ENCODE measurements at regions not wholly inside any gene's neighbourhood (a gene's known extent, or its start where the extent isn't known, plus 50 kb on each side); places are given as distances from the start of the nearest gene placed in this dataset.

GRCh38 chr5:126098330-126099017 lies 324.7 kb upstream of the GRAMD2B start:
- no peak for TF ChIP-seq CTCF (IDR thresholded peaks at IDR 0.05)
- TF ChIP-seq POLR2A (IDR thresholded peaks at IDR 0.05): no peak
